Activated CD8-positive, alpha-beta memory T cell treated with anti-CD3 and anti-CD28 coated beads, Interleukin-2, amount 50 U/mL, for 48 hours (primary cell): ENCODE measurements at regions not wholly inside any gene's neighbourhood (a gene's known extent, or its start where the extent isn't known, plus 50 kb on each side); places are given as distances from the start of the nearest gene placed in this dataset.

Experiments
- DNase-seq: peaks from one replicate; pipeline ENCODE4 v3.0.0-alpha.2; 2020

DNA sequence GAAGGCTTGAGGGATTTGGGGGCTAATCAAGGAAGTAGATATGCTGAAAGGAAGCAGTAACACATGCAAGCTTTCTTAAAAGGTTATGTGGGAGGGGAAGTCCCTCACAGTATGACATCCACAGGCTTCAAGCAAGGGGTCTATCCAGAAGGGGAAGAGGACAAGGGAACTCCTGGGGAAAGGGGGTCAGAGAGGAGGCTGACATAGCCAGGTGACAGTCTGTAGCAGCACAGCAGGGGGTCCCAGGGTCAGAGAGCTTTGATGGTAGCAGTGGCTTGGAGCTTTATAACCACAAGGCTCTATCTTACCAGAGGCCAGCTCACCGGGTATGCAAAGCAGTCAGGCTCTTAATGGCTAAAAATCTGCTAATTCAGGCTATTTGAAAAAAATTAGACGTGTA lies 150.6 kb upstream of the NSMCE3 start:
- DNase-seq, result no peak

DNA sequence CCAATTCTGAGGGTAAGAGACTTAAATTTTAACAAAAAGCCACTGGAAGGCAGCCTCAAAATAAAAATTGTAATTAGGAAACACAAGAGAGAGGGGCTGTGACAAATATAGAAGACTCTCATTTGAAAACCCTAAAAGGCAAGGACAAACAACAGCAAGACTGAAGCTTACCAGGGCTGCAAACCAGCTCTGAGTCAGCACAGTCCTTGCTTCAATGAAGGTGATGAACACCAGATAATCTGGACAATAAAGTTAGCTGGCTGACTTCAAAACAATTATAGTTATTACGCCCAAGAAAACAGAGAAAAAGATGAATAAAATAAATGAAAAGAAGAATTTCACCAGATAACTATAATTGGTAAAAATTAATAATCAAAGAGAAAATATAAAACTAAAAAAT lies 149.3 kb upstream of the NSMCE3 start:
- DNase-seq, result no peak

DNA sequence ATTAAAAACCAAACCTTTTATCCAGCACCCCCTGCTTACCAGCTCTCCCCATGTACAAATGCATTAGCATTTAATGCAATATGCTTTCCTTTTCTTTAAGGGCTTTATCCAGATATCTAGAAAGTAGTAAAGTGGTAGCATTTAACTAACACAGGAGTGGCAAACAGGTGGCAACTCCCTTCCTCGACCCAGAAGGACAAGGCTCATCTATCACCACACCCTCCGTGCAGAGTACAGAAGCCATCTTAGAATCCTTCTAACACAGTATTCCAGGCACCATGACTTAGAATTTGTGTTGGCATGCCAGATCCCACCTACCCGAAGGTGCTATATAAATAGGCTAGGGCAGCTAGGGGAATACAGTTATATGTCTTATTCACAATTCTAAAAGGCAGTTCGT lies 148.6 kb upstream of the NSMCE3 start:
- no peak for DNase-seq

DNA sequence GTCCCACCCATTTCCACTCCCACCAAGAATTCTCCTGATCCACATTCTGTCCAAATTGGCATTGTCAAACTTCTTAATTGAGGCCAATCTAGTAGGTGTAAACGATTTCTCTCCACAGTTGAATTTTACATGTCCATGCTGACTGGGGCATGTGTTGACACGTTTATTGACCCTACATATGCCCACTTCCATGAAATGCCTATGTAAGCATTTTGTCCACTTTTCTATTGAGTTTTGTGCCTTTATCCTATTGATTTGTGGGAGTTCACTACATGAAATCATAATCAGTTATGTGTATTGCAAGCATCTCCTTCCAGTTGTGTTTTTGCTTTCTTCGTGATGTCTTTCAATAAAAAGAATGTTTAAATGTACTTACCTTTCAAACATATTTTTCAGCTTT lies 141.7 kb upstream of the NSMCE3 start:
- no peak for DNase-seq

DNA sequence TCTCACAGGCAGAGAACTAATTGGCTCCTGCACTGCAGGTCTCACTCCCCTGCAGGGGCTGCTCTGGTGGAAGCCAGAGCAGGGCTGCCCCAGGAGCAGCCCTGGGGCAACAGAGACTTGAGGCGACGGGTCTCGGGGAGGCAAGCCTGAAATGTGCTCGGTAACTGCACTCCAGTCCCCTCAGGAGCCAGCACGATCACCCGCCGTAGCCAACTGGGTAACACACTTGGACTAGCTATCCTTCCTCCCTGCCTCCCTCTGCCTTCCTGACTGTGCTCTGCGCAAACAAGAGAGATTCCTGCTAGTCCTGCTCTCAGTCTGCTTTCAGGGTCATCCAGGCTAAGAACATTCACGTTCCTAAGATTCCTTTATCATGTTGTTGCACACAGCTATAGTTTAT lies 140.7 kb upstream of the NSMCE3 start:
- DNase-seq, result no peak

DNA sequence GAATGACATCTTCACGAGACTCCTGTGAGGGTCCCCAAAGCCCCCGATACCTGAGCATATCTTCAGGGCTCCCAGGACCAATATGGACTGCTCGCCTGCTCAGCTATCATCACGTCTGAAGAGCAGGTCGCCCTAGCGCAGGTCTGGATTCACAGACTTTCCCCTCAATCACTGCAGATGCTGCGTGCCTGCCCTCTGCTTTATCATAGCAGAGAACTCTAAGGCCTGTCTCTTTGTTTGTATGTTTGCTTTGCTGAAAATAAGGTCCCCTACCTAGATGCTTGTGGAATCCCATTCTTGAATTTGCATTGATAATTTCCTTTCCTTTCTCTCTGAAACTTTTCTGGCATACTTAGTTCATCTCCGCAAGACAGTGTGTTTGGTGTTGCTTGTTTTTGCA lies 140.3 kb upstream of the NSMCE3 start:
- no peak for DNase-seq

DNA sequence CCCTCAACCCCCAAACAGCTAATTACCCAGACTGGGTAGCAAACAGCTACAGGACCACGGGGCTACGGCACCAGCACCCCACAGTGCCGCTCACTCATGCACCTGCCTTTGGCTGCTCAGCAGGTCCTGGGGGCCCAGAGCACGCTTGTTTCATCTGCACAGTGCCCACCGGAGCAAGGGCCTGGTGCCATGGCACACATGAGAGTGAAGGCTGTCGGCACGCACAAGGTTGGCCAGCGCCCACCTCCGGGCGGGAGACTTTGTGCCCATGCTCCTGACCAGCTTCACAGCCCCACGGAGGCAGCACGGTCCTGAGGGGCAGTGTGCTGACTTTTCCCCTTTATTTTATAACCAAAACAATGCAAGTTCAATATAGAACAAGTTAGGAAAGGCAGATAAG lies 135.9 kb upstream of the NSMCE3 start:
- no peak for DNase-seq

DNA sequence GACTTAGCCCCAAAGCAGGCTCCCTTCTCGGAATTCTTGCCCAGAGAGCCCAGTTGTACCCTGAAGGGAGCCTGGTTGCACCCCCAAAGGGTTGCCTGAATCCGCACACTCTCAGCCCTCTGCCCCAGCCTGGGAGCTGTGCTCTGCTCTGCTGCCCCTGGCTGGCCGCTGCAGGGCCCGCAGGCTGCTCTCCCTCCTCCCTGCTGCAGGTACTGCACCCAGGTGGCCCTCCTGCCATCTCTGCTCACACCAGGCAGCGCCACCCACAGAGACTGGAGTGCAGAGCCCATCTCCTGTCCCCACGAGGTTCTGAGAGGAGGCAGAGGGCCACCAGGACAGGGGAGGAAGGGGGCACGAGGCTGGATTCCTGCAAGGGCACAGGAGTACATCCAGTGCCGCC lies 134.2 kb upstream of the NSMCE3 start:
- DNase-seq, result no peak

DNA sequence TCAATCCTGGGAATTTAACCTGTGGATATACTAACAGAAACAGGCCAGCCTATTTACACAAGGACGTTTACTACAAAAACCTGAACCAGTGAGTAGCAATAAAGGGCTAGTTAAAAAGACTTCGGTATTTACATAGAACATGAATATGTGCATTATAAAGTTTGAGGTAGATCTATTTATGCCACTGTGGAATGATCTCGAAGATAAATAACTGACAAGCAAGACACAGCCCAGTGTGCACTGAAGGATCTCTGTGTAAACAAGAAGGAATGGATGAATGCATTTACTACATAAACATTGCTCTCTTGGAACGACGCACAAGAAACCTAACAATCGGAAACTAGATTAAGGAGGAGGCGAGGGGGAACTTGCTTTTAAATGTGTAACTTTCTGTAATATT lies 132.0 kb upstream of the NSMCE3 start:
- DNase-seq, result no peak

DNA sequence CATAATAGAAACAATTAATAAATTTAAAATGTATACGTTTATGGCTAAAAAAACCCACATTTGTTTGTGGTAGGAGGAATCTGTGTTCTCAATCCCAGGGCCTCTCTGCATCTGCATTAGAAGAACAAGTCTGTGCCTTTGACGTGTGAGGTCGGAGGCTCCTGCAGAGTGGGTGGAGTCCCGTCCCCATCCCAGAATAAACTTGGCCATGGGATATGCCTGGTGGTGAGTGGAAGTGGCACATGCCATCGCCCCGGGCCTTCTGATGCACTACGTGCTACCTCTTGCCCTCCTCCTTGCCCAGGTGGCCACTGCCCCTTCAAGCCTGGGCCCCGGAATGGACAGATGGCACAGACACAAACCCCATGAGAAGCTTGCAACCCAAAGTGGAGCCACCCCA lies 131.1 kb upstream of the NSMCE3 start:
- DNase-seq, result no peak

DNA sequence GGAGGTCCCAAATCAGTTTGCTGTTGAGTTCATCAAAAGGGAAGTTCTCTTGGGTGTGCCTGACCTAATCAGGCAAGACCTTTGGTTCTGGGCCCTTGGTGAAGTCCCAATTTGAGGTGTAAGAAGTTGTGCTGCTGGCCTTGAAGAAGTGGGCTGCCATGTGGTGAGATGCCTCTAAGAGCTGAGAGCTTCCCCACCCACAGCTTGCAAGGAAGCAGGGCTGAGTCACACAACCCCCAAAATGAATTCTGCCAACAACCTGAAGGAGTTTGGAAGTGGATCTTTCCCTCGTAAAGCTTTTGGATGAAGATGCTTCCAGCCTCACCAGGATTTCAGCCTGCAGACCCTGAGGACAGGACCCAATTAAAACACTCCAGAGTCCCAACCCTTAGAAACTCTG lies 129.3 kb upstream of the NSMCE3 start:
- DNase-seq, result no peak

DNA sequence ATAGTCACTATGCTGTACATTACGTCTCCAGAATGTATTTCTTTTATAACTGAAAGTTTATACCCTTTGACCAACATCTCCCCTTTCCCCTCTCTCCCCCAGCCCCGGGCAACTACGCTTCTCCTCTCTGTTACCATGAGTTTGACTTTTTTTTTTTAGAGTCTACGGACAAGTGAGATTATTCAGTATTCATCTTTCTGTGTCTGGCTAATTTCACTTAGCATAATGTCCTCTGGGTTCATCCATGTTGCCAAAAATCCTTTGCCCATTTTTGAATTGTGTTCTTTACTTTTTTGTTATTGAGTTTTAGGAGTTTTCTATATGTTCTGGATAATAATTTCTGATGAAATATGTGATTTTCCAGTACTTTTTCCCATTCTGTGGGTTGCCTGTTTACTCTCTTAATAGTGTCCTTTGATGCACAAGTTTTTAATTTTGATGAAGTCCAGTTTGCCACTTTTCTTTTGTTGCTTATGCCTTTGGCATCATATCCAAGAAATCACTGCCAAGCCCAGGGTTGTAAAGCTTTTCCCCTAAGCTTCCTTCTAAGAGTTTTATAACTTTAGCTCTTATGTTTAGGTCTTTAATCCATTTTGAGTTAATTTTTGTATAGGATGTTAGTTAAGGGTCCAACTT lies 126.7 kb upstream of the NSMCE3 start:
- no peak for DNase-seq

DNA sequence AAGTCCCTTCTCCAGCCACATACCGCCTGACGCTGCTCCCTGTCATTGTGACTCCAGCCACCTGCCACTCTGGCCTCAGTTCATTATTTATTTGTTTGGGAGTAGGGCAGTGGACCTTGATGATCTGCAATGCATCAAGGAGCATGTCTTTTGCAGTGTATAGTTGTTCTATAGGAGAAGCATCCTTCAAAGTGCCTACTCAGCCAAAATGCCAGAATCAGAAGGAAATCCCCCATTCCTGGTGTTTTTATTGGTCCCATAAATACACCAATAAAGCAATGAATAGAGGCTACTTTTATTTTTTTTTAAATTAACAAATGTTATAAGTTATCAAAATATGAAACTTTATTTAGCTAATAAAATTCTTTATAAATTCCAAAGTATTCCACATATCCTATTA lies 123.8 kb upstream of the NSMCE3 start:
- DNase-seq, result no peak

DNA sequence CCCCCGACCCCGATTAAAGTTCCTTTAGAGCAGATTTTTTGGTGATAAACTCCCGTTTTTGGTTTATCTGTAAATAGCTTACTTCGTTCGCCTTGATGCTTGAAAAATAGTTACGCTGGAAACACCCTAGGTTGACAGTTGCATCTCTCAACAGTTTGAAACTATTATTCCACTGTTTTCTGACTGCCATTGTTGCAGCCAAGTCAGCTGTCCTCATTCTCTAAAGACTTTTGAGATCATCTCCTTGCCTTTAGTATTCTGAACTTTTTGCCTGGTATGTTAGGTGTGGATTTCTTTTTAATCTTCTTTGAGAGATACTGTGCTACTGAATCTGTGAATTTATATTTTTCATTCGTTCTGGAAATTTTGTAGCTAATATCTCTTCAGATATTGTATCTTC lies 122.7 kb upstream of the NSMCE3 start:
- DNase-seq, result no peak

DNA sequence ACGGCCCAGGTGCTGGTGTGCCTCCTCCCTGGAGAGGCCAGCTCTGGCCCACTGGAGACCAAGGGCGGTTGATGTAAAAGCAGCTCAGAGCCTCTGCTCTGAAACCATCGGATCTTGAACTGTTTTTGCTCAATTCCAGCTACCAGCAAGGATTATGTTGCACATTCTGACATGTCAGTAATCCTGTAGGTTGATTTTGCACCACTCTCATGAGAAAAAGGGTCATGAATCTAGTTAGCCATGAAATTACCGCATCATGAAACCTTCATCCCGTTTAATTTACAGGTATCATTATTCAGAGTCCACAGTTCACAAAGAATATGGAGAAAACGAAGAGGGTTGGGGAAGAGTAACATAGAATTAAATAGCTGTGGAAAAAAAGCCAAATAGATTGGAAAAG lies 120.4 kb upstream of the NSMCE3 start:
- no peak for DNase-seq

DNA sequence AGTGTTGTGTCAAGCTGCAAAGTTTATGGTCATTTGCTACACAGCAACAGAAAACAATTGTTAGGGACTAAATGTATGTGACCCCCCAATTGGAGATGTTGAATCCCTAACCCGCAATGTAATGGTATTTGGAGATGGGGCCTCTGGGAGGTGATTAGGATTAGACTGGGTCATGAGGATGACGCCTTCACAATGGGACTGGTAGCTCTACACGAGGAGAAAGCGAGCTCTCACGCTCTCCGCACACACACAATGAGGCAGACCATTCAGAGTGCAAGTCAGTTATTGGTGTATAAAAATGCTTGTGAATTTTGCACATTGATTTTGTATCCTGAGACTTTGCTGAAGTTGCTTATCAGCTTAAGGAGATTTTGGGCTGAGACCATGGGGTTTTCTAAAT lies 116.9 kb upstream of the NSMCE3 start:
- no peak for DNase-seq

DNA sequence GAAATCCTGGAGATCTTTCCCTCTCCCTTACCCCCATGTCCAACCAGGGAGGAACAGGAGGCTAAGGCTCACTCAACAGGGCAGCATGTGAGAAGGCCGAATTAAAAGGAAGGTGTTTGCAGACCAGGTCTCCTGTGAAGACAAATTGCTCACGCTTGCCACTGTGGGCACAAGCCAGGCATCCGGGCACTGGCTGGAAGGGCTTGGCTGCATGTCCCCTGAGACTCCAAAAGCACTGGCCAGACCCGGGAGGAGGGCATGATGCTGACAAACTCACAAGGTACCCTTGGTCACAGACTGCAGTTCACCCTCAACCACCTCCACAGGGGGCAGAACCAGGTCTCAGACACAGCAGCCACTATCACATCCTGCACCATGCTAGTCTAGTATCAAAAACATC lies 113.7 kb upstream of the NSMCE3 start:
- no peak for DNase-seq

DNA sequence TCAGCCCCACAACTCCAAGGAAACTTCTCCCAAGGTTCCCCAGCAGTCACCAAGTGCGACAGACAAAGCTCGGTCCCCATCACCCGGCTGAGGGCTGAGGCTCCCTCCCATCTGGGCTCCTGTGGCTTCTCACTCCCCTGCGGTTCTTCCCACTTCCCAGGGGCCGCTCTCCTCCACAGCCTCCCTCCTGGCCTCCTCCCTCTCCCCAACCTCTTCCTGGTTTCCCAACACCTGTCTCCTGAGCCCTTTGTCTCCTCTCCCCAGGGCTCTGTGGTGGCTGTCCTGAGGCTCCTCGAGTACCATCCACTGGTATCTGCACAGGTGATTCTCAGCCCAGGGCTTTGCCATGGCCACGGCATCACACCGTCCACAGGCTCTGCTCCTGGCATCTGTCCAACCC lies 113.2 kb upstream of the NSMCE3 start:
- no peak for DNase-seq

DNA sequence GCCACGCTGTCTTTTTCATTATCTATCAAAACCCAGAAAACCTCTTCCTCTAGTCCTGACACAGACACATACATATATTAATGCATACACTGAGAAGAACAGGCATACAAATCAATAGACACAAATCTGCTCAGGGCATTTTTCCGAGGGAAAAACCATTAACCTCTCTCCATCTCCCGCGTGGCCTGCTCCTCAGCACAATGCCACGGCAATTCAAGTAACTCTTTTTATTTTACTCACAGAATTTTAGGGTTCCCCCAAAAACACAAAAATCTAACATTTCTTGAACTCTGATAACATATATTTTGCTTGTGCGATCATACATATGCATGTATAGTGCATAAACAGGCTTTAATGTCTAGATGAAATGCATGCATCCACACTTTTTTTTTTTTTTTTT lies 110.8 kb upstream of the NSMCE3 start:
- no peak for DNase-seq

DNA sequence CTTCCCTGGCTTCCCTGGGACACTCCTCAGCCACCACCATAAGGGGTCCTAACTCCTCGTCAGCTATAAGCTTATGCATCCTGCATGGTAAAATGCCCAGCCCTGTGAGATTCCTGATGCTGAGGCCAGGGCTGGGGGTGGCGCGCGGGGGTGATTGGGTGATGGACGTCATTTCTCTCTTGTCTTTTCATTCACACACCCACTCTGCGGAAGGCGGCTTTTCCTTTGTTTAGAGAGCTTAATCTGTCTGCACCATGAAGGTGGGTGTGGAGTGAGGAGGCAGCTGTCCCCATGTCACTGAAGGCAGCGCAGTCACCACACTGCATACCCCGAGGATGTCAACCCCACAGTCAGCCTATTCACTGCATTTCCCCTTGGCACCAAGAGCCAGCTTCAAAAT lies 110.0 kb upstream of the NSMCE3 start:
- no peak for DNase-seq

DNA sequence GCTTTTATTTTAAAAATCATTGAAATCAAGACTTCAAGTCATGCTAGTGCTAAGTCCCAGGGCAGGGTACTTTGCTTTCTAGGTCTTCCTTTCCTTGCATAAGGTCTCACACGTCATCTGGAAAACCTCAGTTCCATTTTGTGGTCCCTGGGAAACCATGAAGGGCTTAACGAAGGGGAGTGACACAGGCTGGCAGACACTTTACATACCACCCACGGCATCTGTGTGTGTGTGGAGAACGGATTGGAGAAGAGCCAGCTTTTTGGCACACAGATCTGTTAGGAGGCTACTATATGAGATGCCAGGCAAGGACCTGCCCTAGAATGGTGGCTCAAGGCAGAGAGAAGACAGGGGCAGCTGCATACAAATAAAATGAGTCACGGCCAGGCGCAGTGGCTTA lies 107.5 kb upstream of the NSMCE3 start:
- no peak for DNase-seq

DNA sequence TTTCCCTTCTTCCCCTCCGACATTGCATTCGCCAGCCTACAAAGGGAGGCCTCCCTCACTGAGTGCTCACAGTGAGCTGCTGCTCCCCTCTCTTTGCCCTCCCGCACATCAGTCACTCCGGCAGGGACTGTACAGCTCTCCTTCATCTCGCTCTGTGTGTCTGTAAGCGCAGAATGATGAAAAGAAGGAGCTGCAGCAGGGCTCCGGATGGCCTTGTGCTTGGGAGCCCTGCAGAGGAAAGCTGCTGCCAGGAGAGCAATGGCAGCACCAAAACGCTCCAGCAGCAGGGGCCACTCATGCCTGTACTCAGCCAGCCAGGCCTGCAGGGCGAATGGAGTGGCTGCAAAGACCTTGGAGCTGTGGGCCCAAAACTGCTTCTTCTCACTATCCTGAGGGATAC lies 107.0 kb upstream of the NSMCE3 start:
- no peak for DNase-seq

DNA sequence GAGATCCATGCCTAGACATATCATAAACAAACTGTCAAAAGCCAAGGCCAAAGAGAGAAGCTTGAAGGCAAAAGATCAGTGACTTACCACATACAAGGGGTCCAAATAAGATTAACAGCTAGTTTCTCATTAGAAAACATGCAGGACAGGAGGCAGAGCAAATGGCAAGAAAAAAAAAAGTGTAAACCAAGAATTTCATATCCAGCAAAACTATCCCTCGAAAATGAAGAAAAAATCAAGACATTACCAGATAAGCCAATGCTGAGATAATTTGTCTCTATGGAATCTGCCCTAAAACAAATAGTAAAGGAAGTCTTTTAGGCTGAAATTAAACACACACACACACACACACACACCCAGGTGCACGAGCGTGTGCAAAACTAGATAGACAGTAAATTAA lies 99.6 kb upstream of the NSMCE3 start:
- DNase-seq, result no peak

DNA sequence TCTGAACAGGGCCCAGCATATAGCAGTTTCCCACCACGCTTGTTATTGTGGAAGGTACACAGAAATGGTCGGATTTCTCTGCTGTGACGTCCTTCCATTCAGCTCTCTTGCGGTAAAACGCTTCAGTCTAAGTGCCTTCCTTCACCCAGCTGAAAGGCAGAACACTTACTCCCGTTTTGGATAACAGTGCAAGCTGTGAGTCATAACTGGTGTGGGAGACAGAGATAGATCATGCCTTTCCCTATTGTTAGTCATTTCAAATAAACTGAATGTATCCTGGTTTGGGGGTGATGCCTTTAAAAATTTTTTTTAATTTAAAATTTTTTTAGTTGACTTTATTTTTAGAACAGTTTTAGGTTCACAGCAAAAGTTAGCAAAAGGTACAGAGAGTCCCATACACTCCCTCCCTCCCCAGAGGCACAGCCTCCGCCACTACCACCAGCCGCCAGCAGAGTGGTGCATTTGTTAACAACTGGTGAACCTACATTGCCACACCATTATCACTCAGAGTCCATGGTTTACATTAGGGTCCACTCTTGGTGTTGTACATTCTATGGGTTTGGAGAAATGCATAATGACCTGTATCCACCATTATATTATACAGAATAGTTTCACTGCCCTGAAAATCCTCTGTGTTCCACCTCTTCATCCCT lies 94.9 kb upstream of the NSMCE3 start:
- no peak for DNase-seq

DNA sequence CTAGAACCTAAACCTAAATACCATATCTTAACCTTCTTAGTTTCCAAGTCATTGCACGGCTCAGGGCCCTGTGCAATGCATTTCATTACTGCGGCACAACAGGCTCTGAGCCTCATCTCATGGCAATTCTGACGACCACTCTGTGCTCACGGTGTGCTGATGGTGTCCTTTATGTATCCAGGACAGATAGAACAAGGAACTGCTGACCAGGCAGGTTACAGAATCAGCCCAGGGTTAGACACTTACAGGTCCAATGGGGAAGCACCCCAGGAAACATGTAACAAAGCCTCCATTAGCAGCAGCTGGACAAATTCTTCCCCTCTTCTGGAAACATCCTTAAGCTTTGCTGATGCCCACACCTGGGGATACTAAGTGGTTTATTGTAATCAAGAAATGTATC lies 91.9 kb upstream of the NSMCE3 start:
- no peak for DNase-seq

DNA sequence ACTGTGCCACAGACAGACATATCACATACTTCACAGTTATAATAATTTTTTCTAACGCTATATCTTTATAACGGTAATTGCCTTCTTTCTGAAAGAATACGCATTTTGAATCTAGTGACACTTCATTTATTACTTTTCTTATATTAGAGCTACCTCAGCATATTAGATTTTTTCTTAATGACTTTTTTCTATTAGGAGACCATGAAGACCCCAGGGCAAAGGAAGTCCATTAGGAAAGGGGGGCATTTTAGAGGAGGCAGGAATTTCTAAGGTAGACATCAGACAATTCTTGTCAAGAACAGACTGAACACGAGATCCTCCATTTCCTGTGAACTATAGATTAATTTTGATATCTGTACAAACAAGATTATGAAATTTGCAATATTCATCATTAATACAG lies 90.5 kb upstream of the NSMCE3 start:
- DNase-seq, result no peak
